AG04450 (cell line): ENCODE measurements at regions not wholly inside any gene's neighbourhood (a gene's known extent, or its start where the extent isn't known, plus 50 kb on each side); places are given as distances from the start of the nearest gene placed in this dataset.

ENCODE experiments used
- CTCF ChIA-PET: fragments of 300-600, 350-600 bp; formaldehyde crosslinking; extraction: SDS; loops from one replicate; lab custom pipeline; 2022; ENCODE audit warnings: antibody characterized with exemption, inconsistent platforms; lab: Charles Lee
- POLR2A ChIA-PET: fragments of 350-600 bp; formaldehyde crosslinking; extraction: SDS; loops from one replicate; lab custom pipeline; 2021; ENCODE audit warnings: antibody characterized with exemption, inconsistent platforms; lab: Yijun Ruan, JAX
- DNase-seq: peaks from one replicate; pipeline ENCODE4 v3.0.0-alpha.2; 2011; ENCODE audit warnings: low read depth, low spot score
- H3K27ac ChIP-seq: one replicate; pipeline ENCODE4 v1.5.1; 2012; ENCODE audit warnings: low read depth, low read length, control low read depth
- H3K27me3 ChIP-seq: one replicate; pipeline ENCODE4 v1.6.0; 2012; ENCODE audit warnings: low read length; ENCODE audit not compliant: control insufficient read depth, insufficient read depth
- H3K4me3 ChIP-seq: 2 replicates; pipeline ENCODE4 v1.5.1; 2011; ENCODE audit warnings: mild to moderate bottlenecking, low read depth, low read length, control low read depth
- H3K9me3 ChIP-seq: 2 replicates; pipeline ENCODE4 v1.5.1; 2012; ENCODE audit warnings: low read length; ENCODE audit not compliant: control insufficient read depth, insufficient read depth
- TF ChIP-seq, protein P1 (sequence below): IDR thresholded peaks from 2 replicates; pipeline ENCODE4 v1.5.1; 2011; ENCODE audit warnings: low read depth, low read length, control low read depth, inconsistent platforms

DNA sequence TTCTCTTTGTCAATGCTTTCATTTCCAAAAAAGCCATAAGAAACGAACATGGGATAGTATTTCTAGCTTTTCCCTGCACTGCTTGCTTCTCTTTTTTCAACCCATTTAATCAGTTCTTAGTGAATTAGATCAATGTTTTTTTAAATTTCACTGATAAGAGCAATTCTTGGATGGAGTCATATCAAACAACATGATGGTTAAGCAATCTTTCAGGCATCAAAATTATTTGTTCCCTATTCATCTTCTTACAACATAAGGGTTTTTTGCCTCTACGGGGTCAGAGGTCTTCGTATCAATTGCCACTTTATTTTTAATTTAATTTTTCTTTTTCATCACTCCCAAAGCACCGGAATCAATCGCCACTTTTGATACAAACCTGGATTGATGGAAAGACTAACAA is 103.8 kb upstream of the RESF1 start:
- Histone ChIP-seq H3K4me3 (no peak overlapping the region), H3K27me3 (no peaks in the 10 kb centered on the region), H3K27ac (no peak overlapping the region), H3K9me3 (no peaks in the 10 kb centered on the region)
- DNase-seq = no peak
- POLR2A ChIA-PET = no interaction called here
- CTCF ChIA-PET = no interaction called here
- TF ChIP-seq, protein P1, sequence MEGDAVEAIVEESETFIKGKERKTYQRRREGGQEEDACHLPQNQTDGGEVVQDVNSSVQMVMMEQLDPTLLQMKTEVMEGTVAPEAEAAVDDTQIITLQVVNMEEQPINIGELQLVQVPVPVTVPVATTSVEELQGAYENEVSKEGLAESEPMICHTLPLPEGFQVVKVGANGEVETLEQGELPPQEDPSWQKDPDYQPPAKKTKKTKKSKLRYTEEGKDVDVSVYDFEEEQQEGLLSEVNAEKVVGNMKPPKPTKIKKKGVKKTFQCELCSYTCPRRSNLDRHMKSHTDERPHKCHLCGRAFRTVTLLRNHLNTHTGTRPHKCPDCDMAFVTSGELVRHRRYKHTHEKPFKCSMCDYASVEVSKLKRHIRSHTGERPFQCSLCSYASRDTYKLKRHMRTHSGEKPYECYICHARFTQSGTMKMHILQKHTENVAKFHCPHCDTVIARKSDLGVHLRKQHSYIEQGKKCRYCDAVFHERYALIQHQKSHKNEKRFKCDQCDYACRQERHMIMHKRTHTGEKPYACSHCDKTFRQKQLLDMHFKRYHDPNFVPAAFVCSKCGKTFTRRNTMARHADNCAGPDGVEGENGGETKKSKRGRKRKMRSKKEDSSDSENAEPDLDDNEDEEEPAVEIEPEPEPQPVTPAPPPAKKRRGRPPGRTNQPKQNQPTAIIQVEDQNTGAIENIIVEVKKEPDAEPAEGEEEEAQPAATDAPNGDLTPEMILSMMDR = no peak

DNA sequence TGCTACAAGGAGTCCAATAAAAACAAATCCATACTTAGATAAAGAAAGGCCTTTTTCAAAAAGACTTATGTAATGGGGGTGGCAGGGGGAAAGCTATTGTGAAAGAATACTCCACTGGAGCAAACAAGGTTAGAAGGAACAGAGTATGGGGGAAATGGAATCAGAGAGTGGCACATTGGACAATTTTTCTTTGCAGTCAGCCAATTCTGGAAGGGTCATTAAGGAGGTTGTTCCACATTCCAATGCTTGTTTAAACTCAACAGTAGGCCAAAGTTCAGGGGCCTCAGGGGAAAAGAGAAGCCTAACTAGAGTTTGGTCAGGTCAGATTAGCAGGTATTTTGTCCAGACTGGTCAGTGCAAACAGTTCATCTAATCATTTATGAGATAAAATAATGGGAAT is 105.2 kb upstream of the RESF1 start:
- no peak for DNase-seq
- CTCF ChIA-PET = no interaction called here
- H3K4me3 ChIP-seq = no peak overlapping the region
- no peak overlapping the region for H3K27ac ChIP-seq
- POLR2A ChIA-PET = no interaction called here
- TF ChIP-seq, protein P1 = no peak
- H3K9me3 ChIP-seq = no peaks in the 10 kb centered on the region
- no peaks in the 10 kb centered on the region for H3K27me3 ChIP-seq

DNA sequence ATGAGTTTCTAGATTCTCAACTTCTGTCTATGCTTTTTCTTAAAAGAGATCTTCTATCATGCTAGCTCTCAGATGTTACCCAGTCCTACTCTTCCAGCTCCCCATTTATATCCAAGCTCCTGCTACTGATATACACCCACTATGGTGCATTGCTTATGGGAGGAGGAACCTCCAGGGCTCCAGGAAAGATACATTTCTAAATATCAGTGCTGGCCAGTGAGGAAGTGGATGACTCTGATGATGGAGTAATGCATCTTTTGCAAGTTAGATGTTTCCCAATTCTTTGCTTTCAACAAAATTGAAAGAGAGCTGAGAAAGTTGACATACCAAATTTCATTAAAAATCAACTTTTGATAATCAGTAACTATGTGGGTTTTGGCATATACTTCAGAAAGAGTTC is 105.7 kb upstream of the RESF1 start:
- TF ChIP-seq, protein P1 = no peak
- no peak overlapping the region for H3K27ac ChIP-seq
- CTCF ChIA-PET = no interaction called here
- H3K9me3 ChIP-seq = peaks cover 4% of the 10 kb centered on the region; the same call in 1 of the 2 replicates
- POLR2A ChIA-PET = no interaction called here
- no peak for DNase-seq
- H3K27me3 ChIP-seq = no peaks in the 10 kb centered on the region
- no peak overlapping the region for H3K4me3 ChIP-seq

DNA sequence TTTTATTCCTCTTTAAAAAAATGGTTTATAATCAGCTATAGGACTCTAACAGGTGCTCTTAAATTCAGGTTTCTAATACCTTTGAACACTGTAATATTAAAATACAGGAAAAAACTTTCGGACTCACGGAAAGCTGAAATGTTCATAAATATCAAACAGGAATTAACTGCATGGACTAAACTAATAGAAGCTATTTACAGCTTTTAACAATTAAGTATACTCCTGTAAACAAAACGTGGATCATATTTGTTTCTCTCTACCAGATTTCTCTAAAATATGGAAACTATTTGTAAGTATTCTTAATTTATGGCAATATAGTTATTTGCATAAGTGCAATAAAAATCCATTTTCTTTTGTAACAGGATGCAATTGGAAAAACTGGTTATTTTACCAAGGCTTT is 108.9 kb upstream of the RESF1 start:
- ChIA-PET CTCF (no interaction called here), POLR2A (no interaction called here)
- peaks cover 9% of the 10 kb centered on the region; the same call in 1 of the 2 replicates for H3K9me3 ChIP-seq
- no peaks in the 10 kb centered on the region for H3K27me3 ChIP-seq
- no peak overlapping the region for H3K27ac ChIP-seq
- no peak for DNase-seq
- TF ChIP-seq, protein P1 = no peak
- no peak overlapping the region for H3K4me3 ChIP-seq

DNA sequence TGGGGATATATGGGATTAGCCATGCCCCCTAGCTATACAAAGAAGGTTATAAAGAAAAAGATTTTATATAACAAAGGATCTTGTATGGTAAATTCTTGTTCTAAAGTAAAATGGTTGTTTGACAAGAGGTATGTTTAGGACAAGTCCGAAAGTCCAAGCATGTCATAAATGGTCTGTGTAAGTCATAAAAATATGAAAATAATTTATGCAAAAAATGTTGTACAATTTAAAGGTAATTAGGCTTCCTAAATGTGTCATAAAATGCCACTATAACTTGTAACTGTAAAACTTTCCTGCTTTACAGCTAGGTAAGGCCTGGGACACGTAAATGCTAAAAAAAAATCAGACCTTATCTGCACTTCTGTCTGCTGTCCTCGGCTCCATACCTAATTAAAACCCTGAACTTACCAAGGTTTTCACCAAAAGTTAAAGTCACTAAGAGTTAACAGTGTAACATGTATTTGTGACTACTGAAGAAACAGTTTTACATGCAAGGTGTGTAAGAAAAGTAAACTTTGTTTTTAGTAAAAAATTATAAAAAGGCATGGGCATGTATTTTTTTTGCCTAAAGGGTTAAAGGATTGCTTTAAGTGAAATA is 110.0 kb upstream of the RESF1 start:
- no peak overlapping the region for H3K4me3 ChIP-seq
- TF ChIP-seq, protein P1 = no peak
- H3K27me3 ChIP-seq = no peaks in the 10 kb centered on the region
- ChIA-PET CTCF (no interaction called here), POLR2A (no interaction called here)
- no peak for DNase-seq
- peaks cover 9% of the 10 kb centered on the region; the same call in 1 of the 2 replicates for H3K9me3 ChIP-seq
- no peak overlapping the region for H3K27ac ChIP-seq
